CD14-positive monocyte (primary cell): ENCODE measurements at regions not wholly inside any gene's neighbourhood (a gene's known extent, or its start where the extent isn't known, plus 50 kb on each side); places are given as distances from the start of the nearest gene placed in this dataset.

ENCODE experiments used
- DNase-seq, 3 donors: peaks; one replicate each; pipeline ENCODE4 v3.0.0-alpha.2; 2011 to 2022
- H2AFZ ChIP-seq: 2 replicates; pipeline ENCODE4 v1.6.0; 2012; ENCODE audit warnings: mild to moderate bottlenecking, low read depth, low read length, inconsistent platforms; ENCODE audit not compliant: insufficient read depth, poor library complexity, severe bottlenecking
- H3K27ac ChIP-seq, 2 donors: 1 replicate in 1 of 2; 2 replicates in 1 of 2; pipeline ENCODE4 v1.5.1; 2012 to 2013; ENCODE audit warnings: low read length in 2 of 2, control low read depth in 1 of 2, inconsistent platforms in 1 of 2, low read depth in 1 of 2, mild to moderate bottlenecking in 1 of 2
- H3K27me3 ChIP-seq, 2 donors: one replicate each; pipeline versions ENCODE4 v1.6.0 to v1.6.1; 2011 to 2013; ENCODE audit warnings: low read length in 2 of 2; ENCODE audit not compliant: control insufficient read depth in 2 of 2, insufficient read depth in 2 of 2
- H3K36me3 ChIP-seq, 2 donors: replicated peaks in 1 of 2; 1 replicate in 1 of 2; 2 replicates in 1 of 2; pipeline versions ENCODE4 v1.5.1 to v1.6.1; 2012 to 2013; ENCODE audit warnings: low read length in 2 of 2, control low read depth in 1 of 2, inconsistent platforms in 1 of 2, mild to moderate bottlenecking in 1 of 2; ENCODE audit not compliant: insufficient read depth in 2 of 2, control insufficient read depth in 1 of 2
- H3K4me1 ChIP-seq, 2 donors: 1 replicate in 1 of 2; 2 replicates in 1 of 2; pipeline versions ENCODE4 v1.5.1 to v1.6.1; 2012 to 2013; ENCODE audit warnings: low read length in 2 of 2, control low read depth in 1 of 2, inconsistent platforms in 1 of 2, mild to moderate bottlenecking in 1 of 2, moderate library complexity in 1 of 2; ENCODE audit not compliant: insufficient read depth in 2 of 2, control insufficient read depth in 1 of 2
- H3K4me2 ChIP-seq: replicated peaks from 2 replicates; pipeline ENCODE3; 2012; ENCODE audit warnings: low read length, moderate library complexity, mild to moderate bottlenecking; ENCODE audit not compliant: poor library complexity, severe bottlenecking; ENCODE audit errors: extremely low read depth
- H3K4me3 ChIP-seq, 3 experiments: fragments of 200-600 bp in 1 of 3; sonication (generic) in 1 of 3; replicated peaks in 1 of 3; 1 replicate in 2 of 3; 2 replicates in 1 of 3; pipeline ENCODE4 v1.5.1; 2011 to 2013; ENCODE audit warnings: low read length in 3 of 3, mild to moderate bottlenecking in 3 of 3, control low read depth in 2 of 3, low read depth in 2 of 3, inconsistent platforms in 1 of 3, moderate library complexity in 1 of 3
- H3K79me2 ChIP-seq: 2 replicates; pipeline ENCODE4 v1.6.0; 2012; ENCODE audit warnings: mild to moderate bottlenecking, control low read depth, inconsistent platforms, low read length, moderate library complexity; ENCODE audit not compliant: insufficient read depth
- H3K9ac ChIP-seq: 2 replicates; pipeline ENCODE4 v1.6.0; 2017; ENCODE audit warnings: low read length, mild to moderate bottlenecking; ENCODE audit not compliant: insufficient read depth, poor library complexity, severe bottlenecking
- H3K9me3 ChIP-seq, 2 donors: replicated peaks in 1 of 2; 1 replicate in 1 of 2; 2 replicates in 1 of 2; pipeline versions ENCODE4 v1.5.1 to v1.6.1; 2012 to 2013; ENCODE audit warnings: low read length in 2 of 2, control low read depth in 1 of 2; ENCODE audit not compliant: control insufficient read depth in 1 of 2, insufficient read depth in 1 of 2
- H4K20me1 ChIP-seq: 2 replicates; pipeline ENCODE4 v1.6.0; 2012; ENCODE audit warnings: mild to moderate bottlenecking, low read length, control low read depth, moderate library complexity; ENCODE audit not compliant: insufficient read depth
- H3K27ac Mint-ChIP-seq, 7 donors: one replicate each; pipeline ENCODE4 v1.8.0; 2020; ENCODE audit warnings: mild to moderate bottlenecking in 7 of 7, mixed read lengths in 7 of 7, moderate library complexity in 6 of 7, inconsistent platforms in 2 of 7
- H3K27me3 Mint-ChIP-seq, 3 donors: one replicate each; pipeline ENCODE4 v1.8.0; 2021 to 2022; ENCODE audit warnings: low read depth in 3 of 3, mild to moderate bottlenecking in 3 of 3, mixed read lengths in 3 of 3, moderate library complexity in 3 of 3, inconsistent platforms in 1 of 3
- H3K36me3 Mint-ChIP-seq, 2 donors: one replicate each; pipeline ENCODE4 v1.8.0; 2020; ENCODE audit warnings: mixed read lengths in 2 of 2, inconsistent platforms in 1 of 2, mild to moderate bottlenecking in 1 of 2
- H3K4me1 Mint-ChIP-seq: one replicate; pipeline ENCODE4 v1.8.0; 2020; ENCODE audit warnings: mild to moderate bottlenecking, mixed read lengths
- H3K4me3 Mint-ChIP-seq, 2 donors: one replicate each; pipeline ENCODE4 v1.8.0; 2020; ENCODE audit warnings: mild to moderate bottlenecking in 2 of 2, mixed read lengths in 2 of 2, moderate library complexity in 1 of 2
- H3K9me3 Mint-ChIP-seq, 7 donors: one replicate each; pipeline ENCODE4 v1.8.0; 2020 to 2022; ENCODE audit warnings: mixed read lengths in 7 of 7, mild to moderate bottlenecking in 6 of 7, moderate library complexity in 6 of 7, inconsistent platforms in 2 of 7
- CTCF ChIP-seq: fragments of 200-600 bp; IDR thresholded peaks from one replicate; pipeline ENCODE4 v1.8.0; 2022; ENCODE audit warnings: antibody characterized with exemption, mild to moderate bottlenecking
- WGBS: methylation state at CpG from one replicate; pipeline ENCODE4 v1.1.5; 2013; ENCODE audit warnings: missing lambda C conversion rate; ENCODE audit not compliant: insufficient coverage; 5-methylcytosine and 5-hydroxymethylcytosine counted together
- intact Hi-C, 2 donors: fragments of 100-400 bp; cut with micrococcal nuclease; formaldehyde crosslinking; loops; one replicate each; pipeline versions ENCODE4 v1.15.0 to v1.15.1; 2023

GRCh38 chr5:57621624-57622023 lies 139.0 kb upstream of the ACTBL2 start:
- H2AFZ ChIP-seq: no peak overlapping the region
- H3K9me3 ChIP-seq: no peaks in the 10 kb centered on the region
- no CpG with 5 or more reads among the region's 3 CpGs for WGBS
- Mint-ChIP-seq H3K9me3 (peaks cover 0 to 6% (median 0%) of the 10 kb centered on the region in 7 donors), H3K4me3 (no peak overlapping the region), H3K27ac (no peak overlapping the region), H3K4me1 (no peaks in the 10 kb centered on the region), H3K36me3 (no peaks in the 10 kb centered on the region), H3K27me3 (no peaks in the 10 kb centered on the region)
- no peak overlapping the region for H3K27ac ChIP-seq
- no peak overlapping the region for H3K4me3 ChIP-seq
- no peaks in the 10 kb centered on the region for H4K20me1 ChIP-seq
- H3K4me1 ChIP-seq: no peaks in the 10 kb centered on the region
- H3K9ac ChIP-seq: no peak overlapping the region
- TF ChIP-seq CTCF: no peak
- DNase-seq: no peak
- H3K27me3 ChIP-seq: no peaks in the 10 kb centered on the region
- H3K36me3 ChIP-seq: no peaks in the 10 kb centered on the region
- intact Hi-C loops: no loop called here
- no peak overlapping the region for H3K4me2 ChIP-seq
- H3K79me2 ChIP-seq: no peaks in the 10 kb centered on the region

GRCh38 chr5:57618767-57619381 lies 136.3 kb upstream of the ACTBL2 start:
- Histone ChIP-seq H3K79me2 (no peaks in the 10 kb centered on the region), H4K20me1 (no peaks in the 10 kb centered on the region), H3K9ac (no peak overlapping the region), H3K27me3 (no peaks in the 10 kb centered on the region), H2AFZ (no peak overlapping the region), H3K9me3 (no peaks in the 10 kb centered on the region), H3K4me2 (no peak overlapping the region), H3K4me3 (no peak overlapping the region), H3K36me3 (no peaks in the 10 kb centered on the region), H3K27ac (no peak overlapping the region), H3K4me1 (no peaks in the 10 kb centered on the region)
- TF ChIP-seq CTCF: no peak
- intact Hi-C loops: no loop called here
- no peak overlapping the region for H3K4me3 Mint-ChIP-seq
- peaks cover 0 to 6% (median 0%) of the 10 kb centered on the region in 7 donors for H3K9me3 Mint-ChIP-seq
- 80% methylated on average over 1 of the region's 4 CpGs for WGBS
- H3K36me3 Mint-ChIP-seq: no peaks in the 10 kb centered on the region
- H3K27me3 Mint-ChIP-seq: peaks cover 0 to 1% (median 0%) of the 10 kb centered on the region in 3 donors
- no peak for DNase-seq
- H3K4me1 Mint-ChIP-seq: no peaks in the 10 kb centered on the region
- H3K27ac Mint-ChIP-seq: no peak overlapping the region
